ENCODE measurements at regions not wholly inside any gene's neighbourhood (a gene's known extent, or its start where the extent isn't known, plus 50 kb on each side); places are given as distances from the start of the nearest gene placed in this dataset.

DNA sequence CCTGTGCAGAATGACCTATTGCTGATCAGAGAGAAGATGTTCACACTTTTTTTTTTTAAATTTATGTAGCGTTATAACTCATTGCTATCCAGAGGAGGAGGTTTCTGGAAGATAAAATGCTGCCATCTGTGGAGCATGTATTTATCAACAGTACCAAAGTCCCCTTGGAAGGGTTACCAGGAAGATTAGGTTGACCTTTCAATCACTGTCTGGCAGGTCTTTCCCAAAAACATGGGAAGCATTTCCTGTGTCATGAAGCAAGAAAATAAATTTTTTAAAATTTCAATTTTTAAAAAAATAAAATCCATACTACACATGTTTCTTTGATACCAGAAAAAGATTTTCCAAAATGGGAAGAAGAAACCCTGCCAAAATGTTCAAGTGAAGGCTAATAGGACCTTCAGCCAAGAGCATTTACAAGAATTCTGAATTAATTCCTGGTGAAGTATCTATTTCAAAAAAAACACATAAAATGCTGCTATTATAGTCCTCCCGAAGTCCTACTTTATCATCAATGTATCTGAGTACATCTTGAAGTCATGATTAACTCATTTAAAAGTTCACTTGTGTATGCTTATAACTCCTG lies 143.9 kb upstream of the RND3 start:
- TF ChIP-seq, protein P1, sequence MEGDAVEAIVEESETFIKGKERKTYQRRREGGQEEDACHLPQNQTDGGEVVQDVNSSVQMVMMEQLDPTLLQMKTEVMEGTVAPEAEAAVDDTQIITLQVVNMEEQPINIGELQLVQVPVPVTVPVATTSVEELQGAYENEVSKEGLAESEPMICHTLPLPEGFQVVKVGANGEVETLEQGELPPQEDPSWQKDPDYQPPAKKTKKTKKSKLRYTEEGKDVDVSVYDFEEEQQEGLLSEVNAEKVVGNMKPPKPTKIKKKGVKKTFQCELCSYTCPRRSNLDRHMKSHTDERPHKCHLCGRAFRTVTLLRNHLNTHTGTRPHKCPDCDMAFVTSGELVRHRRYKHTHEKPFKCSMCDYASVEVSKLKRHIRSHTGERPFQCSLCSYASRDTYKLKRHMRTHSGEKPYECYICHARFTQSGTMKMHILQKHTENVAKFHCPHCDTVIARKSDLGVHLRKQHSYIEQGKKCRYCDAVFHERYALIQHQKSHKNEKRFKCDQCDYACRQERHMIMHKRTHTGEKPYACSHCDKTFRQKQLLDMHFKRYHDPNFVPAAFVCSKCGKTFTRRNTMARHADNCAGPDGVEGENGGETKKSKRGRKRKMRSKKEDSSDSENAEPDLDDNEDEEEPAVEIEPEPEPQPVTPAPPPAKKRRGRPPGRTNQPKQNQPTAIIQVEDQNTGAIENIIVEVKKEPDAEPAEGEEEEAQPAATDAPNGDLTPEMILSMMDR (IDR thresholded peaks at IDR 0.05): no peak

DNA sequence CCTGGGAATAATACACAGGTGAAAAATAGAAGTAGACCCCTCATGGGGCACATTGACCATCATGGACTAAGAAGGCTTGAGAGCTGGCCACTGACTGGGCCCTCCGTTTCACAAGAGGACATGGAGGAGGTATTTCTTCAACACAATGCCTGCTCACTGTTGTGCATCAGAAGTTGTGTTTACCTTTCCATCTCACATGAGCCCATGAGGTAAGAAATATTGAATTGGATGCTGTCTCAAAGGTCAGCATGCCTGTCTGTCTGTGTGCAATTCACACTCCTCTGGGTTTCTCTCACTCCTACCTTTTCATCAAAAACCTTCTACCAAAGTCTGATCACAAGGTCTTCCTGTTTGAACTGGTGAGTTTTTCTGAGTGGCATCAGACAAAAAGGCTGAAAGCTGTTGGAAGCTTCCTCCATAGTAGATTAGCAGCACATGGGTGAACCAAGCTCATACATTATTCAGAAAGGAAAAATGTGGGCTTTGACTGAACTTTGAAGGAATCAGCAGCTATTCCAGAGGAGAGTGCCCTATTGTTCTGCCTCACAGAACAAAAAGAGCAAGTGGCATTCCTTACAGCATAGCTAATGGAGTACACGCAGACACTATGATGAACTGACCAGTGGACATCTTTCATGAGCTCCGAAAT lies 143.2 kb upstream of the RND3 start:
- Histone ChIP-seq H3K9me3 (no peaks in the 10 kb centered on the region), H3K4me3 (no peak overlapping the region), H3K27ac (no peak overlapping the region), H3K27me3 (ENCODE audit: insufficient read depth in 3 of 3, low read length in 2 of 3) (no peaks in the 10 kb centered on the region), H3K4me1 (no peaks in the 10 kb centered on the region), H3K36me3 (ENCODE audit: insufficient read depth in 1 of 2, low read depth in 1 of 2) (no peaks in the 10 kb centered on the region)
- intact Hi-C loops (cut with DNase I): no loop called here
- 43 to 48% (median 46%) methylated on average over 3 of the region's 3 CpGs for WGBS, 3 donors
- TF ChIP-seq, protein P1 (IDR thresholded peaks at IDR 0.05): no peak
- no peak for DNase-seq
- no peak for ATAC-seq

More for the DNA sequence above, 143.9 kb upstream of the RND3 start:
- ATAC-seq: no peak
- intact Hi-C loops (cut with DNase I): no loop called here
- Histone ChIP-seq H3K4me3 (no peak overlapping the region), H3K27me3 (ENCODE audit: insufficient read depth in 3 of 3, low read length in 2 of 3) (no peaks in the 10 kb centered on the region), H3K36me3 (ENCODE audit: insufficient read depth in 1 of 2, low read depth in 1 of 2) (no peaks in the 10 kb centered on the region), H3K27ac (no peak overlapping the region), H3K4me1 (no peaks in the 10 kb centered on the region), H3K9me3 (no peaks in the 10 kb centered on the region)
- DNase-seq: no peak
- WGBS, 3 donors: 33 to 39% (median 35%) methylated on average over 2 of the region's 2 CpGs

DNA sequence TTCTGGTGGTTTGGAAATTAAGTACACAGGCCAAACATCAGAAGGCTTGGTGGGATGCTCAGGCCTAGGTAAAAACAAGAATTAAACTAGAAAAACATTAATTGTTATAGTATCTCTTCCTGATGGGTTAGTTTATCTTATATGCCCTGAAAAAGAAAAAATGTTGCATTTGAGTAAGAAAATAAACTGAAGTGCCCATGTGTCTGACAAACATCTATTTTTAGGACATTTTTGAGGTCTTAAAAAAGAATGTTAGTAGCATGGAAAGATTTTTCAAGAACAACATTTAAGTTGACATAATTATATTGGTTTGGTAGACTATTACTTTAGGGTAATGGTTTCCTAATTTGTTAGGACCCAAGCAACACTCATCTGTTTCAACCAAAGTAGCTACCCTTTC lies 140.1 kb upstream of the RND3 start:
- TF ChIP-seq, protein P1 (IDR thresholded peaks at IDR 0.05): no peak
- ATAC-seq: no peak
- no peak overlapping the region for H3K27ac ChIP-seq
- no peak overlapping the region for H3K4me3 ChIP-seq
- no peaks in the 10 kb centered on the region for H3K36me3 ChIP-seq (ENCODE audit: insufficient read depth in 1 of 2, low read depth in 1 of 2)
- no peak for DNase-seq
- H3K27me3 ChIP-seq (ENCODE audit: insufficient read depth in 3 of 3, low read length in 2 of 3): no peaks in the 10 kb centered on the region
- H3K9me3 ChIP-seq: no peaks in the 10 kb centered on the region
- intact Hi-C loops (cut with DNase I): no loop called here
- no peaks in the 10 kb centered on the region for H3K4me1 ChIP-seq

DNA sequence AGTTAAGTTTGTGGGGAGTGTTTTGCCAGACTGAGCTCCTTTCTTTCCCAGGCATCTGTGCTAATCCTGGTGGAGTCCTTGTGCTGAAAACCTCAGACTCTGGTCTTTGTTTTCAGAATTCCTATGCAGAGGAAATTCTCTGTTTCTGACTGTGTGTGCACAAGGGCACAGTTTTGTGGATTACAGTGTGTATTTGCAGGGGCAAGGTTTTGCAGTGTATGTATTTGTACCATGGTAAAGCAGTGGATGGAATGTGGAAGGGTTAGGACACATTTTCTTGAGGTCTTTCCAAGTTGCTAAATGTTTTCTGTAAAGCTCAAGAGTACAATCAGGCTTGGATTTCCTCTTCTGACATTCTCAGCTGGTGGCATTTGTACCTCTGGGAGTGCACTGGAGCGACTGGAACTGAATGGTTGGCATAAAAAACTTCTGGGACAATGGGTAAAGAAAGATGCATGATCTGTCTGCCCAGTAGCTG lies 139.5 kb upstream of the RND3 start:
- Histone ChIP-seq H3K27me3 (ENCODE audit: insufficient read depth in 3 of 3, low read length in 2 of 3) (no peaks in the 10 kb centered on the region), H3K9me3 (no peaks in the 10 kb centered on the region), H3K4me3 (no peak overlapping the region), H3K36me3 (ENCODE audit: insufficient read depth in 1 of 2, low read depth in 1 of 2) (no peaks in the 10 kb centered on the region), H3K4me1 (no peaks in the 10 kb centered on the region), H3K27ac (no peak overlapping the region)
- intact Hi-C loops (cut with DNase I): no loop called here
- DNase-seq (no peak), ATAC-seq (no peak)
- TF ChIP-seq, protein P1 (IDR thresholded peaks at IDR 0.05): no peak
- WGBS, 3 donors: 8 to 30% (median 11%) methylated on average over 1 of the region's 1 CpG

DNA sequence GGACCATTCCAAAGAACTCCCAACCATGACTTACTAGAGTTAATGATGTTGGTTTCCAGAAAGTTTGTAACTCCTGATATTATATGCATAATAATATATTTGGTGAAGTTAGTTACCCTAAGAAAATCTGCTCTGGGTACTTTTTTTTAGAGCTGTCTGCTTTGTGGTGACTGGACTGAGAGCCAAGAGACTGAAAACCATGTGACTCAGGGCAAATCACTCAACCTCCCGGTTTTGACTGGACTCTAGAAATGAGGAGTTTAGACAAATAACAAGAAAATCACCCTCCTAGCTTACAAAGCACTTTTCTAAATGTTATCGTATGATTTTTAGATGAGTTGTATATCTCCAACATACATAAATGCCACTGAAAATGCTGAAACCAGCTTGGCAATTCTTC lies 138.3 kb upstream of the RND3 start:
- H3K27ac ChIP-seq: no peak overlapping the region
- intact Hi-C loops (cut with DNase I): no loop called here
- H3K9me3 ChIP-seq: no peaks in the 10 kb centered on the region
- peaks cover 4% of the 10 kb centered on the region for H3K4me1 ChIP-seq
- DNase-seq (no peak), ATAC-seq (no peak)
- H3K27me3 ChIP-seq (ENCODE audit: insufficient read depth in 3 of 3, low read length in 2 of 3): no peaks in the 10 kb centered on the region
- TF ChIP-seq, protein P1 (IDR thresholded peaks at IDR 0.05): no peak
- H3K36me3 ChIP-seq (ENCODE audit: insufficient read depth in 1 of 2, low read depth in 1 of 2): no peaks in the 10 kb centered on the region
- 87 to 97% (median 94%) methylated on average over 2 of the region's 2 CpGs for WGBS, 3 donors
- no peak overlapping the region for H3K4me3 ChIP-seq
